SK-N-SH (cell line): ENCODE measurements at regions not wholly inside any gene's neighbourhood (a gene's known extent, or its start where the extent isn't known, plus 50 kb on each side); places are given as distances from the start of the nearest gene placed in this dataset.

Experiments used
- CTCF ChIA-PET: fragments of 300-600, 350-600 bp; formaldehyde crosslinking; extraction: SDS; loops from one replicate; lab custom pipeline; 2021; lab: Yijun Ruan, JAX
- POLR2A ChIA-PET: fragments of 350-600 bp; sonication (Branson Sonifier 250); formaldehyde crosslinking; extraction: SDS; loops from one replicate; lab custom pipeline; 2020; ENCODE audit warnings: antibody characterized with exemption, inconsistent platforms; lab: Yijun Ruan, JAX
- DNase-seq: peaks from one replicate; pipeline ENCODE4 v3.0.0; 2012
- H2AFZ ChIP-seq: fragments of 200-600 bp; sonication (generic); 2 replicates; pipeline ENCODE4 v1.8.1; 2016; ENCODE audit warnings: antibody characterized with exemption, mild to moderate bottlenecking, low read depth
- H3F3A ChIP-seq: fragments of 200-600 bp; sonication (generic); replicated peaks from 2 replicates; pipeline ENCODE3; 2016; ENCODE audit warnings: antibody characterized with exemption, mild to moderate bottlenecking; ENCODE audit not compliant: insufficient read depth
- H3K27ac ChIP-seq, 2 experiments: fragments of 200-500 bp in 1 of 2; fragments of 200-600 bp in 1 of 2; sonication (Bioruptor generic) in 1 of 2; sonication (generic), shearing (Covaris generic) in 1 of 2; 2 replicates each; pipeline versions ENCODE4 v1.5.1 to v1.6.1; 2014 to 2016; ENCODE audit warnings: low read depth in 2 of 2, inconsistent platforms in 1 of 2, low read length in 1 of 2, mild to moderate bottlenecking in 1 of 2, mixed read lengths in 1 of 2
- H3K27me3 ChIP-seq: fragments of 200-600 bp; sonication (generic), shearing (Covaris generic); 2 replicates; pipeline ENCODE4 v1.6.1; 2016; ENCODE audit warnings: mixed run types; ENCODE audit not compliant: insufficient read depth
- H3K36me3 ChIP-seq, 2 experiments: fragments of 200-500 bp in 1 of 2; fragments of 200-600 bp in 1 of 2; sonication (Bioruptor generic) in 1 of 2; sonication (generic) in 1 of 2; replicated peaks in 1 of 2; 2 replicates each; pipeline versions ENCODE3 to v1.5.1; 2014 to 2016; ENCODE audit warnings: low read length in 1 of 2, mild to moderate bottlenecking in 1 of 2; ENCODE audit not compliant: insufficient read depth in 2 of 2, control insufficient read depth in 1 of 2
- H3K4me1 ChIP-seq, 2 experiments: fragments of 200-500 bp in 1 of 2; fragments of 200-600 bp in 1 of 2; sonication (Bioruptor generic) in 1 of 2; sonication (generic), shearing (Covaris generic) in 1 of 2; 2 replicates each; pipeline versions ENCODE4 v1.5.1 to v1.6.1; 2014 to 2016; ENCODE audit warnings: low read depth in 1 of 2, low read length in 1 of 2, mixed run types in 1 of 2; ENCODE audit not compliant: insufficient read depth in 2 of 2, control insufficient read depth in 1 of 2
- H3K4me2 ChIP-seq: fragments of 200-600 bp; sonication (generic), shearing (Covaris generic); 2 replicates; pipeline ENCODE4 v1.6.1; 2017; ENCODE audit warnings: mixed run types
- H3K4me3 ChIP-seq, 2 experiments: fragments of 200-500 bp in 1 of 2; fragments of 200-600 bp in 1 of 2; sonication (Bioruptor generic) in 1 of 2; sonication (generic), shearing (Covaris generic) in 1 of 2; 2 replicates each; pipeline versions ENCODE4 v1.5.1 to v1.8.1; 2014 to 2016; ENCODE audit warnings: low read depth in 2 of 2, inconsistent platforms in 1 of 2, low read length in 1 of 2, mild to moderate bottlenecking in 1 of 2, mixed read lengths in 1 of 2, moderate library complexity in 1 of 2
- H3K79me2 ChIP-seq: fragments of 200-600 bp; sonication (generic); 2 replicates; pipeline ENCODE4 v1.8.1; 2017; ENCODE audit warnings: mild to moderate bottlenecking; ENCODE audit not compliant: insufficient read depth
- H3K9ac ChIP-seq: fragments of 200-600 bp; sonication (generic); 2 replicates; pipeline ENCODE4 v1.6.1; 2017; ENCODE audit warnings: mixed run types
- H3K9me2 ChIP-seq: fragments of 200-600 bp; sonication (generic); 2 replicates; pipeline ENCODE4 v1.6.1; 2017; ENCODE audit warnings: mixed run types
- H3K9me3 ChIP-seq: fragments of 200-600 bp; sonication (generic); 2 replicates; pipeline ENCODE4 v1.6.1; 2017; ENCODE audit warnings: mixed run types, mild to moderate bottlenecking, moderate library complexity
- H4K20me1 ChIP-seq: fragments of 200-600 bp; sonication (generic); 2 replicates; pipeline ENCODE4 v1.6.1; 2017; ENCODE audit warnings: mild to moderate bottlenecking, mixed run types; ENCODE audit not compliant: insufficient read depth
- CTCF ChIP-seq: fragments of 200-600 bp; sonication (generic); IDR thresholded peaks from 2 replicates; pipeline ENCODE4 v1.6.1; 2017; ENCODE audit warnings: antibody characterized with exemption, mild to moderate bottlenecking, moderate library complexity
- ELF1 ChIP-seq: IDR thresholded peaks from 2 replicates; pipeline ENCODE4 v1.4.0; 2012
- EP300 ChIP-seq, 2 experiments: IDR thresholded peaks; 2 replicates each; pipeline versions ENCODE4 v1.4.0 to v1.6.1; 2012; ENCODE audit warnings: borderline replicate concordance in 1 of 2, low read depth in 1 of 2, low read length in 1 of 2
- FOXM1 ChIP-seq: IDR thresholded peaks from 2 replicates; pipeline ENCODE4 v1.4.0; 2012; ENCODE audit warnings: low read depth, mild to moderate bottlenecking
- IRF3 ChIP-seq: fragments of 150-350 bp; IDR thresholded peaks from 2 replicates; pipeline ENCODE4 v1.6.1; 2016; ENCODE audit warnings: mild to moderate bottlenecking, low read depth, low read length
- MEF2A ChIP-seq: IDR thresholded peaks from 2 replicates; pipeline ENCODE4 v1.4.0; 2012; ENCODE audit warnings: low read depth, borderline replicate concordance
- MXI1 ChIP-seq: IDR thresholded peaks from 2 replicates; pipeline ENCODE4 v1.6.1; 2012; ENCODE audit warnings: mild to moderate bottlenecking, low read depth, low read length, improper control_type of control experiment
- PBX3 ChIP-seq: IDR thresholded peaks from 2 replicates; pipeline ENCODE4; 2012
- RAD21 ChIP-seq: IDR thresholded peaks from 2 replicates; pipeline ENCODE4 v1.6.1; 2012; ENCODE audit warnings: mild to moderate bottlenecking, low read length
- REST ChIP-seq: IDR thresholded peaks from 2 replicates; pipeline ENCODE4 v1.6.1; 2012; ENCODE audit warnings: mild to moderate bottlenecking, low read depth, low read length, moderate library complexity
- RFX5 ChIP-seq: IDR thresholded peaks from 2 replicates; pipeline ENCODE4 v1.6.1; 2012; ENCODE audit warnings: mild to moderate bottlenecking, improper control_type of control experiment, low read length
- SIN3A ChIP-seq: IDR thresholded peaks from 2 replicates; pipeline ENCODE4 v1.6.1; 2012; ENCODE audit warnings: low read depth, mild to moderate bottlenecking, low read length, moderate library complexity, borderline replicate concordance
- TAF1 ChIP-seq: IDR thresholded peaks from 2 replicates; pipeline ENCODE4 v1.6.1; 2012; ENCODE audit warnings: low read depth, mild to moderate bottlenecking, low read length, moderate library complexity, borderline replicate concordance
- TCF12 ChIP-seq: IDR thresholded peaks from 2 replicates; pipeline ENCODE4 v1.4.0; 2012
- USF1 ChIP-seq: IDR thresholded peaks from 2 replicates; pipeline ENCODE4 v1.4.0; 2012; ENCODE audit warnings: low read depth, borderline replicate concordance
- ZBTB33 ChIP-seq: IDR thresholded peaks from 2 replicates; pipeline ENCODE4 v1.4.0; 2012; ENCODE audit warnings: low read depth, borderline replicate concordance
- WGBS: methylation state at CpG from one replicate; pipeline ENCODE4 v1.1.6; 2017; ENCODE audit warnings: low lambda C conversion rate; 5-methylcytosine and 5-hydroxymethylcytosine counted together

- Histone ChIP-seq H3K9ac (no peak overlapping the region), H3K4me3 (no peak overlapping the region), H3K27ac (no peak overlapping the region), H3K9me2 (no peaks in the 10 kb centered on the region), H3K79me2 (no peaks in the 10 kb centered on the region), H3K4me2 (no peak overlapping the region), H3K9me3 (no peaks in the 10 kb centered on the region), H4K20me1 (no peaks in the 10 kb centered on the region), H3K4me1 (no peaks in the 10 kb centered on the region), H3K36me3 (no peaks in the 10 kb centered on the region), H2AFZ (no peak overlapping the region), H3F3A (no peaks in the 10 kb centered on the region), H3K27me3 (no peaks in the 10 kb centered on the region)
- 0% methylated on average over 1 of the region's 1 CpG for whole genome bisulfite sequencing
- ChIA-PET CTCF (interaction anchor here (0.6 kb wide), 1 partner anchor 170 kb away, joined by 3 read pairs; no protein-coding TSS in a partner anchor), POLR2A (no interaction called here)
- TF ChIP-seq MXI1 (no peak), ELF1 (no peak), TAF1 (no peak), REST (no peak), ZBTB33 (no peak), SIN3A (no peak), CTCF (no peak), FOXM1 (no peak), IRF3 (no peak), PBX3 (no peak), RAD21 (no peak), EP300 (IDR thresholded peaks at IDR 0.05; ENCODE audit: borderline replicate concordance in 1 of 2, low read depth in 1 of 2, low read length in 1 of 2) (no peak), MEF2A (no peak), RFX5 (no peak), USF1 (no peak), TCF12 (no peak)
- DNase-seq: no peak
Measured at GRCh38 chr13:56198350-56198749, 942.4 kb upstream of the PRR20A start.
